Kidney (tissue), 13 donors: ENCODE measurements at regions not wholly inside any gene's neighbourhood (a gene's known extent, or its start where the extent isn't known, plus 50 kb on each side); places are given as distances from the start of the nearest gene placed in this dataset.

Experiments used
- DNase-seq, 5 donors: peaks; one replicate each; pipeline ENCODE4 v3.0.0-alpha.2; 2013 to 2020
- FAIRE-seq: peaks from 2 replicates; lab custom pipeline; 2012; peaks lifted over from hg19 to GRCh38; lab: Jason Lieb, UNC
- H3K27ac ChIP-seq, 2 donors: one replicate each; pipeline ENCODE4 v1.7.0; 2013; ENCODE audit warnings: low read depth in 2 of 2, low read length in 2 of 2, inconsistent platforms in 1 of 2
- H3K27me3 ChIP-seq: one replicate; pipeline ENCODE4 v1.7.1; 2013; ENCODE audit warnings: low read length, inconsistent platforms; ENCODE audit not compliant: control insufficient read depth, insufficient read depth
- H3K36me3 ChIP-seq, 3 donors: one replicate each; pipeline versions ENCODE4 v1.7.0 to v1.7.1; 2013; ENCODE audit warnings: low read length in 3 of 3, control low read depth in 1 of 3, inconsistent platforms in 1 of 3; ENCODE audit not compliant: insufficient read depth in 3 of 3, control insufficient read depth in 2 of 3
- H3K4me1 ChIP-seq, 3 donors: one replicate each; pipeline versions ENCODE4 v1.7.0 to v1.7.1; 2013; ENCODE audit warnings: low read length in 3 of 3, inconsistent platforms in 1 of 3, low read depth in 1 of 3; ENCODE audit not compliant: control insufficient read depth in 2 of 3, insufficient read depth in 2 of 3
- H3K4me3 ChIP-seq, 3 donors: one replicate each; pipeline versions ENCODE4 v1.7.0 to v1.8.1; 2013; ENCODE audit warnings: low read length in 3 of 3, control low read depth in 1 of 3, inconsistent platforms in 1 of 3
- H3K9ac ChIP-seq, 3 donors: one replicate each; pipeline versions ENCODE4 v1.7.0 to v1.7.1; 2013; ENCODE audit warnings: low read length in 3 of 3, control low read depth in 1 of 3, inconsistent platforms in 1 of 3
- H3K9me3 ChIP-seq, 3 donors: one replicate each; pipeline versions ENCODE4 v1.7.0 to v1.7.1; 2013; ENCODE audit warnings: low read length in 3 of 3, control low read depth in 1 of 3, inconsistent platforms in 1 of 3; ENCODE audit not compliant: control insufficient read depth in 2 of 3, insufficient read depth in 1 of 3
- CTCF ChIP-seq: IDR thresholded peaks from 3 replicates; pipeline ENCODE4 v1.5.1; 2012; ENCODE audit warnings: mild to moderate bottlenecking, moderate library complexity, borderline replicate concordance; ENCODE audit not compliant: insufficient read depth; ENCODE audit errors: extremely low read depth
- intact Hi-C: fragments of 100-400 bp; cut with DNase I; formaldehyde crosslinking; loops from one replicate; pipeline ENCODE4 v1.11.1; 2022
- donor health status: control.
- donor health status: control.
- donor health status: control.
- donor health status: control.
- donor health status: control.
- donor health status: DM: yes; HTN: yes; CAD: no.
- donor health status: Normal renal cell carcinoma (clear cell type).

- intact Hi-C loops = no loop called here
- H3K9me3 ChIP-seq = no peaks in the 10 kb centered on the region
- no peaks in the 10 kb centered on the region for H3K36me3 ChIP-seq
- DNase-seq (no peak), FAIRE-seq (no peak)
- no peaks in the 10 kb centered on the region for H3K27me3 ChIP-seq
- H3K9ac ChIP-seq = no peak overlapping the region
- TF ChIP-seq CTCF = no peak
- no peak overlapping the region for H3K4me3 ChIP-seq
- no peaks in the 10 kb centered on the region for H3K4me1 ChIP-seq
- no peak overlapping the region for H3K27ac ChIP-seq
Measured at GRCh38 chr2:45209875-45210274, 200.6 kb upstream of the SIX2 start.

DNA sequence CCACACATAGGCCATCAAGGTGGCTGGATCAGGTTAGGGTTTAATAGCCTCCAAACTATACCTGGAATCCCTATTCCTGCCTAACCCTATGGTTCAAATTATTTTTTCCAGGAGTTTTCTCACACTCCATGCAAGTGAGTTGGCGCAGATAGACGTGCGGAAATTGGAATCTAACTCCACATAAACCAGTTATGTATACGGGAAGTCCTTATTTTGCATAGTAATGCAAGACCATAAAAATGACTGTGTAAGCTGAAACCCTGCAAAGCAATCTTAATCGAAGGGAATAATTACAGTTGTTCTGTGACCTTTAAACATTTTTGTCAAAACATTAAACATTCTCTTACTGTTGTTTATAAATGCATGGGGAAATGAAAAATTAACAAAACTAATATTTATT, 200.1 kb upstream of the SIX2 start:
- Histone ChIP-seq H3K27ac (no peak overlapping the region), H3K4me1 (no peaks in the 10 kb centered on the region), H3K36me3 (no peaks in the 10 kb centered on the region), H3K9me3 (no peaks in the 10 kb centered on the region), H3K27me3 (no peaks in the 10 kb centered on the region), H3K9ac (no peak overlapping the region), H3K4me3 (no peak overlapping the region)
- DNase-seq (no peak), FAIRE-seq (no peak)
- intact Hi-C loops = no loop called here
- TF ChIP-seq CTCF = no peak

GRCh38 chr2:45207101-45207500, 197.8 kb upstream of the SIX2 start:
- Histone ChIP-seq H3K9me3 (peaks cover 0 to 3% (median 0%) of the 10 kb centered on the region in 3 donors), H3K36me3 (no peaks in the 10 kb centered on the region), H3K9ac (no peak overlapping the region), H3K4me1 (no peaks in the 10 kb centered on the region), H3K4me3 (no peak overlapping the region), H3K27me3 (no peaks in the 10 kb centered on the region), H3K27ac (no peak overlapping the region)
- DNase-seq (no peak), FAIRE-seq (no peak)
- no peak for TF ChIP-seq CTCF
- intact Hi-C loops = no loop called here

DNA sequence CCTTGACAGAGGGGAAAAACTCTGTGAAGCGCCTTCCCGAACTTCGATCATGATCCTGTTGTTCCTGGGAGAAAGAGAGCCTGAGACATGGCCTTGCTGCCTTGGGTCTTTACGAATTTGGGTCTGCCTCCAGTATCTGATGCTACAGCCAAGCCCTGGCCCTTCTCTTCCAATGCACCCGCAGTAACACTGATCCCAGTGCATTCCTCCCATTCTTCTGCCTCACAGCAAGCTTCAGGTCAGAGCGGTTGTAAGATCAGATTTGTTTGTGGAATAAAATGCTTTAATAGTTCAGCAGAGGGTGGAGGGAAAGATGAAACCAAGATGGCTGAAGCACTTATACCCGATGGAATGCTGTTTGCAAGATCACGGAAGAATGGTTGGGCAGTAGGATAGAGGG, 196.7 kb upstream of the SIX2 start:
- H3K4me3 ChIP-seq = no peak overlapping the region
- H3K27ac ChIP-seq = no peak overlapping the region
- H3K4me1 ChIP-seq = no peaks in the 10 kb centered on the region
- H3K27me3 ChIP-seq = no peaks in the 10 kb centered on the region
- intact Hi-C loops = no loop called here
- no peak for FAIRE-seq
- no peak for TF ChIP-seq CTCF
- no peaks in the 10 kb centered on the region for H3K36me3 ChIP-seq
- H3K9me3 ChIP-seq = peaks cover 0 to 3% (median 0%) of the 10 kb centered on the region in 3 donors
- H3K9ac ChIP-seq = no peak overlapping the region
- no peak for DNase-seq
